ENCODE measurements at regions not wholly inside any gene's neighbourhood (a gene's known extent, or its start where the extent isn't known, plus 50 kb on each side); places are given as distances from the start of the nearest gene placed in this dataset.

- DNase-seq = no peak
These were observed 144.9 kb downstream of the TSN start for GRCh38 chr2:121900391-121900790.

- no peak for DNase-seq
These were observed 146.7 kb downstream of the TSN start for GRCh38 chr2:121902171-121902591.

GRCh38 chr2:121902616-121903015 lies 147.2 kb downstream of the TSN start:
- DNase-seq = no peak

- no peak for DNase-seq
These were observed 147.7 kb downstream of the TSN start for GRCh38 chr2:121903037-121903689.

GRCh38 chr2:121904656-121905055 lies 149.2 kb downstream of the TSN start:
- no peak for DNase-seq

- DNase-seq = no peak
These were observed 149.8 kb downstream of the TSN start for GRCh38 chr2:121905201-121905600.

- no peak for DNase-seq
These were observed 150.7 kb downstream of the TSN start for GRCh38 chr2:121906170-121906569.

- no peak for DNase-seq
These were observed 152.5 kb downstream of the TSN start for GRCh38 chr2:121907928-121908327.

- no peak for DNase-seq
These were observed 154.7 kb downstream of the TSN start for GRCh38 chr2:121910139-121910538.

- DNase-seq = no peak
These were observed 155.6 kb downstream of the TSN start for GRCh38 chr2:121911036-121911435.

GRCh38 chr2:121917143-121917542 lies 161.7 kb downstream of the TSN start:
- no peak for DNase-seq

GRCh38 chr2:121918231-121918630 lies 162.8 kb downstream of the TSN start:
- DNase-seq = no peak

GRCh38 chr2:121919803-121920202 lies 164.4 kb downstream of the TSN start:
- DNase-seq = no peak

GRCh38 chr2:121925466-121925865 lies 170.0 kb downstream of the TSN start:
- DNase-seq = no peak

- DNase-seq = no peak
These were observed 187.8 kb downstream of the TSN start for GRCh38 chr2:121943285-121943684.

GRCh38 chr2:121944072-121944831 lies 188.8 kb downstream of the TSN start:
- peak in 3 of 4 experiments; percentile 37 to 79 (median 56) for DNase-seq

GRCh38 chr2:121947674-121948073 lies 192.2 kb downstream of the TSN start:
- no peak for DNase-seq

- DNase-seq = no peak
These were observed 193.8 kb downstream of the TSN start for GRCh38 chr2:121949271-121949670.

GRCh38 chr2:121955426-121955825 lies 200.0 kb downstream of the TSN start:
- DNase-seq = no peak

- DNase-seq = no peak
These were observed 200.4 kb downstream of the TSN start for GRCh38 chr2:121955872-121956271.

GRCh38 chr2:121960251-121960650 lies 204.8 kb downstream of the TSN start:
- DNase-seq = no peak

GRCh38 chr2:121961761-121962160 lies 206.3 kb downstream of the TSN start:
- no peak for DNase-seq

- DNase-seq = no peak
These were observed 210.2 kb downstream of the TSN start for GRCh38 chr2:121965661-121966060.

GRCh38 chr2:121966663-121967062 lies 211.2 kb downstream of the TSN start:
- DNase-seq = no peak

Data from suppressor macrophage (primary cell).